HCT116 (cell line): ENCODE measurements at regions not wholly inside any gene's neighbourhood (a gene's known extent, or its start where the extent isn't known, plus 50 kb on each side); places are given as distances from the start of the nearest gene placed in this dataset.

Experiments
- ATAC-seq: fragments of 200-7000 bp; cut with Tn5 transposase; 2 replicates; pipeline ENCODE4 v1.9.1; 2020; ENCODE audit warnings: mild to moderate bottlenecking, moderate library complexity
- BruUV-seq: library from RNA; stranded (reverse); fragments of 400-500 nt; replicated peaks from 2 replicates; lab custom pipeline; 2021; lab: Mats Ljungman, UMichigan
- CTCF ChIA-PET: fragments of 300-600 bp; sonication (Branson Sonifier 250); formaldehyde crosslinking; loops from one replicate; lab custom pipeline; 2021; ENCODE audit warnings: antibody characterized with exemption; lab: Charles Lee
- POLR2A ChIA-PET: fragments of 300-600, 350-600 bp; sonication (Branson Sonifier 250); formaldehyde crosslinking; loops from one replicate; lab custom pipeline; 2021; ENCODE audit warnings: antibody characterized with exemption; lab: Charles Lee
- RAD21 ChIA-PET, 2 experiments: fragments of 300-600 bp; sonication (Branson Sonifier 250); formaldehyde crosslinking; loops; one replicate each; lab custom pipeline; 2023; ENCODE audit warnings: low total read pairs in 2 of 2; ENCODE audit not compliant: uncharacterized antibody in 2 of 2, unreplicated experiment in 2 of 2, low non-redundant PET in 1 of 2; lab: Charles Lee
- DNase-seq: peaks from one replicate; pipeline ENCODE4 v3.0.0-alpha.2; 2010; ENCODE audit warnings: low read depth, low spot score
- H2AFZ ChIP-seq: fragments of 200-600 bp; shearing (Covaris generic), sonication (generic); 2 replicates; pipeline ENCODE4 v1.6.1; 2017; ENCODE audit warnings: low read depth, mixed run types, mixed read lengths, antibody characterized with exemption, low read length; ENCODE audit not compliant: poor library complexity, severe bottlenecking
- H3K27ac ChIP-seq: 2 replicates; pipeline ENCODE4 v1.5.1; 2012; ENCODE audit warnings: low read depth, low read length
- H3K27me3 ChIP-seq: fragments of 200-600 bp; sonication (generic); 2 replicates; pipeline ENCODE4 v1.6.1; 2016; ENCODE audit warnings: mixed run types, low read length, mixed read lengths; ENCODE audit not compliant: insufficient read depth
- H3K36me3 ChIP-seq, 2 experiments: fragments of 200-500 bp in 1 of 2; fragments of 200-600 bp in 1 of 2; sonication (Bioruptor generic) in 1 of 2; sonication (generic) in 1 of 2; 2 replicates each; pipeline versions ENCODE4 v1.5.1 to v1.6.1; 2014 to 2016; ENCODE audit warnings: low read length in 2 of 2, inconsistent platforms in 1 of 2, mixed read lengths in 1 of 2, mixed run types in 1 of 2; ENCODE audit not compliant: insufficient read depth in 2 of 2, control insufficient read depth in 1 of 2
- H3K4me1 ChIP-seq, 2 experiments: fragments of 200-600 bp in 1 of 2; sonication (generic) in 1 of 2; 2 replicates each; pipeline versions ENCODE4 v1.5.1 to v1.6.1; 2012 to 2017; ENCODE audit warnings: low read length in 2 of 2, inconsistent platforms in 1 of 2, mild to moderate bottlenecking in 1 of 2, mixed read lengths in 1 of 2, mixed run types in 1 of 2, moderate library complexity in 1 of 2; ENCODE audit not compliant: insufficient read depth in 2 of 2, control insufficient read depth in 1 of 2
- H3K4me2 ChIP-seq: fragments of 200-600 bp; sonication (generic); 2 replicates; pipeline ENCODE4 v1.6.1; 2017; ENCODE audit warnings: mixed run types, low read length, mixed read lengths
- H3K4me3 ChIP-seq, 2 experiments: fragments of 200-600 bp in 1 of 2; sonication (generic) in 1 of 2; replicated peaks in 1 of 2; 2 replicates each; pipeline ENCODE4 v1.5.1; 2011 to 2016; ENCODE audit warnings: low read length in 2 of 2, control low read depth in 1 of 2, low read depth in 1 of 2, mild to moderate bottlenecking in 1 of 2, mixed read lengths in 1 of 2, mixed run types in 1 of 2
- H3K79me2 ChIP-seq: fragments of 200-600 bp; sonication (generic); 2 replicates; pipeline ENCODE4 v1.6.1; 2017; ENCODE audit warnings: mild to moderate bottlenecking, mixed run types, low read length, moderate library complexity, mixed read lengths; ENCODE audit not compliant: insufficient read depth
- H3K9ac ChIP-seq: fragments of 200-600 bp; sonication (generic); 2 replicates; pipeline ENCODE4 v1.6.1; 2016; ENCODE audit warnings: low read length, mixed read lengths
- H3K9me2 ChIP-seq: fragments of 200-600 bp; sonication (generic), shearing (Covaris generic); 2 replicates; pipeline ENCODE4 v1.6.1; 2017; ENCODE audit warnings: mixed run types, mild to moderate bottlenecking, moderate library complexity; ENCODE audit not compliant: insufficient read depth
- H3K9me3 ChIP-seq, 2 experiments: fragments of 200-500 bp in 1 of 2; fragments of 200-600 bp in 1 of 2; sonication (Bioruptor generic) in 1 of 2; sonication (generic) in 1 of 2; 2 replicates each; pipeline ENCODE4 v1.6.1; 2014 to 2017; ENCODE audit warnings: low read length in 2 of 2, mixed read lengths in 2 of 2, inconsistent platforms in 1 of 2, low read depth in 1 of 2, mild to moderate bottlenecking in 1 of 2, mixed run types in 1 of 2, moderate library complexity in 1 of 2; ENCODE audit not compliant: control insufficient read depth in 1 of 2, insufficient read depth in 1 of 2
- H4K20me1 ChIP-seq: fragments of 200-600 bp; sonication (generic), shearing (Covaris generic); 2 replicates; pipeline ENCODE4 v1.6.1; 2017; ENCODE audit warnings: mixed run types, mild to moderate bottlenecking, moderate library complexity; ENCODE audit not compliant: insufficient read depth
- CEBPB ChIP-seq: IDR thresholded peaks from 2 replicates; pipeline ENCODE4 v1.6.1; 2012; ENCODE audit warnings: low read depth
- EGR1 ChIP-seq: IDR thresholded peaks from 2 replicates; pipeline ENCODE4 v1.6.1; 2012; ENCODE audit warnings: low read depth
- ELF1 ChIP-seq: IDR thresholded peaks from 2 replicates; pipeline ENCODE4 v1.6.1; 2012; ENCODE audit warnings: low read depth, borderline replicate concordance
- EZH2phosphoT487 ChIP-seq: fragments of 200-600 bp; IDR thresholded peaks from 2 replicates; pipeline ENCODE4 v1.6.1; 2018; ENCODE audit warnings: antibody characterized with exemption, borderline replicate concordance
- FOSL1 ChIP-seq: IDR thresholded peaks from 2 replicates; pipeline ENCODE4 v1.6.1; 2012; ENCODE audit warnings: low read depth
- JUND ChIP-seq: IDR thresholded peaks from 2 replicates; pipeline ENCODE4 v1.6.1; 2012
- POLR2A ChIP-seq: IDR thresholded peaks from 2 replicates; pipeline ENCODE4 v1.7.0; 2011; ENCODE audit warnings: borderline replicate concordance; ENCODE audit not compliant: insufficient read depth, insufficient read length; ENCODE audit errors: extremely low read depth
- POLR2AphosphoS5 ChIP-seq: IDR thresholded peaks from 2 replicates; pipeline ENCODE4 v1.6.1; 2011; ENCODE audit warnings: mild to moderate bottlenecking, low read depth, low read length, moderate library complexity
- SIN3A ChIP-seq: IDR thresholded peaks from 2 replicates; pipeline ENCODE4 v1.6.1; 2012; ENCODE audit warnings: low read depth
- SRF ChIP-seq: IDR thresholded peaks from 2 replicates; pipeline ENCODE4 v1.6.1; 2012; ENCODE audit warnings: low read depth
- TCF7L2 ChIP-seq: IDR thresholded peaks from 2 replicates; pipeline ENCODE4 v1.7.0; 2011; ENCODE audit warnings: borderline replicate concordance, inconsistent platforms; ENCODE audit not compliant: insufficient read depth, insufficient read length; ENCODE audit errors: extremely low read depth
- ZNF274 ChIP-seq: fragments of 200-500 bp; sonication (Bioruptor generic); IDR thresholded peaks from 2 replicates; pipeline ENCODE4 v1.6.1; 2014; ENCODE audit warnings: mild to moderate bottlenecking, low read depth, low read length, inconsistent platforms
- intact Hi-C: fragments of 100-400 bp; cut with micrococcal nuclease; formaldehyde crosslinking; loops from 2 replicates; pipeline ENCODE4 v1.10.0; 2022
- TF ChIP-seq, protein P1 (sequence below), 3 experiments: fragments of 200-600 bp in 1 of 3; sonication (generic) in 1 of 3; IDR thresholded peaks in 2 of 3; conservative IDR thresholded peaks in 1 of 3; 2 replicates each; pipeline ENCODE4 v1.5.1; 2012 to 2017; ENCODE audit warnings: low read depth in 2 of 3, low read length in 2 of 3, antibody characterized with exemption in 1 of 3, borderline replicate concordance in 1 of 3, control low read depth in 1 of 3, mild to moderate bottlenecking in 1 of 3, mixed read lengths in 1 of 3, mixed run types in 1 of 3, moderate library complexity in 1 of 3; ENCODE audit not compliant: insufficient read depth in 1 of 3
- TF ChIP-seq, protein P2 (sequence below): IDR thresholded peaks from 2 replicates; pipeline ENCODE4 v1.6.1; 2011; ENCODE audit warnings: mild to moderate bottlenecking, low read length, moderate library complexity; ENCODE audit not compliant: insufficient replicate concordance; ENCODE audit errors: extremely low read depth
- TF ChIP-seq, protein P3 (sequence below): IDR thresholded peaks from 2 replicates; pipeline ENCODE4 v1.6.1; 2012

DNA sequence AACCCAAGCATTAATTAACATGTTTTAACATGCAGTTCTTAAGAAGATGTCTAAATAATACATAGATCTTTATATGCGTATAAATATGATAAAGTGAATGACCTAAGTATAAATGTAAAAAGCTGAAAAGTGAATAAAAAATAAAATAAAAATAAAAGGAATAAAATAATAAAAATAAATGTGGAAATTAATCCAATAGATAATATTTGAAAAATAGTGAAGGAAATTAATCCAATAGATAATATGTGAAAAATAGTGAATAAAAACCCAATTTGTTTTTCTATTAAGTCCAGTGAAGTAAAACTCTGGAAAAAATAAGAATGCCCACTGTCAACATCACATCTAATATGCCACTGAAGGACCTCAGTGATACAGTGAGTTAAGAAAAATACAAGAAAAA is 180.6 kb upstream of the SLC27A6 start:
- TF ChIP-seq EGR1 = no peak
- TF ChIP-seq EZH2phosphoT487 = no peak
- TF ChIP-seq POLR2AphosphoS5 = no peak
- TF ChIP-seq, protein P1, sequence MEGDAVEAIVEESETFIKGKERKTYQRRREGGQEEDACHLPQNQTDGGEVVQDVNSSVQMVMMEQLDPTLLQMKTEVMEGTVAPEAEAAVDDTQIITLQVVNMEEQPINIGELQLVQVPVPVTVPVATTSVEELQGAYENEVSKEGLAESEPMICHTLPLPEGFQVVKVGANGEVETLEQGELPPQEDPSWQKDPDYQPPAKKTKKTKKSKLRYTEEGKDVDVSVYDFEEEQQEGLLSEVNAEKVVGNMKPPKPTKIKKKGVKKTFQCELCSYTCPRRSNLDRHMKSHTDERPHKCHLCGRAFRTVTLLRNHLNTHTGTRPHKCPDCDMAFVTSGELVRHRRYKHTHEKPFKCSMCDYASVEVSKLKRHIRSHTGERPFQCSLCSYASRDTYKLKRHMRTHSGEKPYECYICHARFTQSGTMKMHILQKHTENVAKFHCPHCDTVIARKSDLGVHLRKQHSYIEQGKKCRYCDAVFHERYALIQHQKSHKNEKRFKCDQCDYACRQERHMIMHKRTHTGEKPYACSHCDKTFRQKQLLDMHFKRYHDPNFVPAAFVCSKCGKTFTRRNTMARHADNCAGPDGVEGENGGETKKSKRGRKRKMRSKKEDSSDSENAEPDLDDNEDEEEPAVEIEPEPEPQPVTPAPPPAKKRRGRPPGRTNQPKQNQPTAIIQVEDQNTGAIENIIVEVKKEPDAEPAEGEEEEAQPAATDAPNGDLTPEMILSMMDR (IDR thresholded peaks at IDR 0.05 in 2 of 3, conservative IDR thresholded peaks at IDR 0.05 in 1 of 3; ENCODE audit: borderline replicate concordance in 1 of 3, insufficient read depth in 1 of 3, low read depth in 2 of 3, low read length in 2 of 3) = no peak
- no peak for TF ChIP-seq TCF7L2
- no peak for TF ChIP-seq JUND
- TF ChIP-seq, protein P2, sequence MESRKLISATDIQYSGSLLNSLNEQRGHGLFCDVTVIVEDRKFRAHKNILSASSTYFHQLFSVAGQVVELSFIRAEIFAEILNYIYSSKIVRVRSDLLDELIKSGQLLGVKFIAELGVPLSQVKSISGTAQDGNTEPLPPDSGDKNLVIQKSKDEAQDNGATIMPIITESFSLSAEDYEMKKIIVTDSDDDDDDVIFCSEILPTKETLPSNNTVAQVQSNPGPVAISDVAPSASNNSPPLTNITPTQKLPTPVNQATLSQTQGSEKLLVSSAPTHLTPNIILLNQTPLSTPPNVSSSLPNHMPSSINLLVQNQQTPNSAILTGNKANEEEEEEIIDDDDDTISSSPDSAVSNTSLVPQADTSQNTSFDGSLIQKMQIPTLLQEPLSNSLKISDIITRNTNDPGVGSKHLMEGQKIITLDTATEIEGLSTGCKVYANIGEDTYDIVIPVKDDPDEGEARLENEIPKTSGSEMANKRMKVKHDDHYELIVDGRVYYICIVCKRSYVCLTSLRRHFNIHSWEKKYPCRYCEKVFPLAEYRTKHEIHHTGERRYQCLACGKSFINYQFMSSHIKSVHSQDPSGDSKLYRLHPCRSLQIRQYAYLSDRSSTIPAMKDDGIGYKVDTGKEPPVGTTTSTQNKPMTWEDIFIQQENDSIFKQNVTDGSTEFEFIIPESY = no peak
- TF ChIP-seq, protein P3, sequence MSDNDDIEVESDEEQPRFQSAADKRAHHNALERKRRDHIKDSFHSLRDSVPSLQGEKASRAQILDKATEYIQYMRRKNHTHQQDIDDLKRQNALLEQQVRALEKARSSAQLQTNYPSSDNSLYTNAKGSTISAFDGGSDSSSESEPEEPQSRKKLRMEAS = no peak
- TF ChIP-seq CEBPB = no peak
- TF ChIP-seq FOSL1 = no peak
- no peak for TF ChIP-seq SRF
- TF ChIP-seq POLR2A = no peak
- no peak for TF ChIP-seq ELF1
- TF ChIP-seq ZNF274 = no peak
- TF ChIP-seq SIN3A = no peak
- no peaks in the 10 kb centered on the region for H4K20me1 ChIP-seq
- H3K4me2 ChIP-seq = no peak overlapping the region
- BruUV-seq = no TSS peak
- H3K9me2 ChIP-seq = no peaks in the 10 kb centered on the region
- no peak overlapping the region for H3K27ac ChIP-seq
- no peak for ATAC-seq
- no peaks in the 10 kb centered on the region for H3K79me2 ChIP-seq
- DNase-seq = no peak
- CTCF ChIA-PET = no interaction called here
- peaks cover 0 to 14% of the 10 kb centered on the region in 2 experiments; a peak in 1 of 4 replicates for H3K4me1 ChIP-seq
- no peak overlapping the region for H2AFZ ChIP-seq
- H3K9me3 ChIP-seq = no peaks in the 10 kb centered on the region
- no peak overlapping the region for H3K9ac ChIP-seq
- intact Hi-C loops = no loop called here
- no peaks in the 10 kb centered on the region for H3K27me3 ChIP-seq
- POLR2A ChIA-PET = no interaction called here
- H3K4me3 ChIP-seq = no peak overlapping the region
- H3K36me3 ChIP-seq = no peaks in the 10 kb centered on the region
- RAD21 ChIA-PET = no interaction called here
